Hematopoietic multipotent progenitor cell treated with erythropoietin and hydrocortisone succinate and interleukin-3 and kit ligand, for 8 days (in vitro differentiated cells): ENCODE measurements at regions not wholly inside any gene's neighbourhood (a gene's known extent, or its start where the extent isn't known, plus 50 kb on each side); places are given as distances from the start of the nearest gene placed in this dataset.

Experiments used
- DNase-seq: peaks from one replicate; pipeline ENCODE4 v3.0.0-alpha.2; 2015

- no peak for DNase-seq
Measured at GRCh38 chr7:115883629-115884028, 146.9 kb downstream of the TFEC start.

GRCh38 chr7:115881476-115881875 lies 149.1 kb downstream of the TFEC start:
- no peak for DNase-seq

GRCh38 chr7:115879171-115879570 lies 151.4 kb downstream of the TFEC start:
- no peak for DNase-seq

- DNase-seq = no peak
Measured at GRCh38 chr7:115869801-115870200, 160.8 kb downstream of the TFEC start.

GRCh38 chr7:115869190-115869589 lies 161.4 kb downstream of the TFEC start:
- DNase-seq = no peak

- no peak for DNase-seq
Measured at GRCh38 chr7:115868369-115868768, 162.2 kb downstream of the TFEC start.

DNA sequence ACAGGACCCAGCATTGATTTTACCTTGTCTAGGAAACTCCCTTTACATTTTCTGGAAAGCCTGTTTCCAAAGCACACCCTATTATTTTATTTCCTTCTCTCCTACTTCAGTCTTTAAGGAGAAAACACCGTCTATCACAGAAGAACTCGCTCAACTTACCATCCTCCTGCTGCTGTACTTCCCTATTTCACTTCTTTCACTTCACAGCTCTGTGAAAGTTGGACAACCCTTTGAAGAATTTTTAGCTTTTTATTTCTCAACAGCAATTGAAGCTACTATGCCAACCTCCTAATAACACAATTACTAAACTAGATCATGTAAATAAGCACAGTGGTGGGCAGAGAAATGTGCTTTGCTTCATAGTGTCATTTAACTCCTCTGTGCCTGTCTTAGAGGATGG lies 166.5 kb downstream of the TFEC start:
- DNase-seq = no peak

DNA sequence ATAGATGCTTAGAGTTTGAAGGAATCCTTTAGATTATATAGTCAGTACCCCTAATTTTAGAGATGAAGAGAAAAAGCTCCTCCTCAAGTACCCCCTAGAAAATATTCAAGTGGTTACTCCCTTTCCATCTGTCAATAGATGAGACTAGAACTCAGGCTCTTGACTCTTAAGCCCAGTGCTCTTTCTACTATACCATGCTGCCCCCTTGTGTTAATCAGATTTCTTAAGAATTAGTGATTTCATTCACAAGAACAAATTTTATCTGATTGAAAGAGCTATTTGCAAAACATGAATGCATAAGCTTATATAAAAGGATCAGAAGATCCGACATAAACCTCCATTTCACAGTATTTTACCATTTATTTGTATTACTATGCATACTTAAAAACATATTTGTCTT lies 179.3 kb downstream of the TFEC start:
- DNase-seq = peak; percentile 57

DNA sequence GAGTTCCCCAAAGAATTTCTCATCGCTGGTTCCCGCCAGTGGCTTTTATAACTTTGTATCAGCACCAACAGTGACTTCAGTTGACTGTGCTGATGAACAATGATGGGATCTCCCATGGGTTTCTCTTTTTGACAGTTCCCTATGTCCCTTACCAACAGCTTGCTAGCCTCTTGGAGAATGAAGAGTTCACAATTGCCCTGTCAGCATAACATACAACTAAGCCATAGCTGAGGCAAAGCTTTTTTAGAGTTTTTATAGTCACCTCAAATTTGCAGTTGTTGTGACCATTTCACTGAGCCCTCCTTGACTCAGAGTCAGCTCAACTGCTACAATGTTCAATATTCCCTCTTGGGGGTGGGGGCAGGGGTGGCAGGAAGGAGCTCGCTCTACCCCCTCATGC lies 179.8 kb downstream of the TFEC start:
- DNase-seq = no peak

GRCh38 chr7:115844857-115845256 lies 185.7 kb downstream of the TFEC start:
- no peak for DNase-seq

DNA sequence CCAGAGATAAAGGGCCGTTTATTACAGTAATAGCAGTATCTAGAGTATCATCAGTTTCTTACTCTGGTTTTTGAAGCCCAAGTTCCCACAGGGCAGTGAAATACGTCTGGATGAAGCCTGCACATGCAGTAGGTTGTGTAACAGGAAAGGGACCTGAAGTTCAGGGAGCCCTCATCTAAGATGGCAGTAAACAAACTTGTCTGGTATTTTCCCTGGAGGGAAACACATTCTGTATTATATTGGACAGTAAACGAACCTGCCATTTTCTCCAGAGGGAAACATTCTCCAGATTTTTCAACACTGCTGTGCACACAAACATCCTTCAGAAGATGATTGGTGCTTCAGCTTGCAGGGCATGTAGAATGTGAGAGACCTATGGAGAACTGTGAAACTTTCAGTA lies 189.9 kb downstream of the TFEC start:
- DNase-seq = no peak

DNA sequence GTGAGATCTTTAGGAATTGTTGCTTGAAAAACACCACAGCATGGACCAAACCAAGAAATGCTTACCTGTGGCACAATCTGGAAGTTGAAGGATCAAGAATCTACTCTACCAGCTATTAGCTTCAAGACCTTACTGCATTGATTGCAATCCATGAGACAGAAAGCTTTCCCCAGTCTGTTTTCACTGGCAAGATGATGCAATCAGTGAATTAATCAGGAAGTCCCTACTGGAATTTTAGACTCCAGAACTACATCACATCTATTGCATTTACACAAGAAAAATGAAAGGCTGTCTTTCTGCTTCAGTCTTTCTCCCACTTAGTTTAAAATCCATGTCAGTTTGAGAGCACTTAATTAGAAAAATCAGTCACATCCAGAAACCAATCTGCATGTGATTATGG lies 191.7 kb downstream of the TFEC start:
- DNase-seq = no peak

- no peak for DNase-seq
Measured at GRCh38 chr7:115831371-115831770, 199.2 kb downstream of the TFEC start.

GRCh38 chr7:115827305-115828045 lies 203.1 kb downstream of the TFEC start:
- no peak for DNase-seq

DNA sequence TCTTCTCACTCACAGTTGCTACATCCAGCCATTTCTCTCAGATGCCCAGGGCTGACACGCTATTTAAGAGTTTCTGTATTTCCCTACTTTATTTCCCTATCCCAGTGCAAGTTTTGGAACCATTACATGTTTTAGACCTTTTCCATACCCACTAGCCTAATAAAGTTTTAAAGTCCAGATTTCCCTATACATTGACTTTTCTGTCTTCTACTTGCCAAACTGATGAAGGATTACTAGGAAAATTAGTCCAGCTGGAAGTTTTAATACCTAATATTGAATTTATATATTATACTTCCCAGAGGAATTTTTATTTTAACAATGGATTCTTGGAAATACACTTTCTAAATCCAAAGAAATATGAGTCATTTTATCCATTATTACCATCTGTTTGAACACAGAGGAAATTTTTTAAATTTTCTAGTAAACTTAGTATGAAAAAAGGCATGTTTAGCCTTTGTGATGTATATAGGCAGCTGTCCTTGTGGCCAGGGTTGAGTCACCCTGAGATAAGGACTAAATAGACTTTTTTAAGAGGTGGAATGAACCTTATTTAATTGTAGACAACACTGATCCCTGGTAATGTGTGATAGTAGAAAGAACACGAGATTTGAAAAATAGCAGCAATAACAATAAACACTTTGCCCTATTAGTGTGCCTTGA lies 205.0 kb downstream of the TFEC start:
- DNase-seq = no peak

DNA sequence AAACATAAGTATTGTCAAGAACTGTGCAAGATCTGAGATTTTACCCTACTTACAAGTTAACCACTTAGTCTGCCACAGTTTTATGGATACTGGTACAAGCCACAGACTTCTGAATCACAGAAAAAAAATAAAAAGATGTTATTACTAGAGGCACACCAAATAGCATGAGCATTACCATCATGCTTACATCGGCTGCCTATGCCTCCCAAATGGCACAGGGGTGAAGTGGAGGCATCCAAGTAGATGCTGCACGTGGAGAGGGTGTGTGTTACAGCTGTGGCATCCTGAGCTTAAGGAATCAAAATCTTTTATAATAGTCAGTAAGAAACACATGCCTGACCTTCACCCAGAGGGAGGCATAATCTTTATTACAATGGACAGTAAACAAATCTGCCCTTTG lies 207.8 kb downstream of the TFEC start:
- DNase-seq = no peak

DNA sequence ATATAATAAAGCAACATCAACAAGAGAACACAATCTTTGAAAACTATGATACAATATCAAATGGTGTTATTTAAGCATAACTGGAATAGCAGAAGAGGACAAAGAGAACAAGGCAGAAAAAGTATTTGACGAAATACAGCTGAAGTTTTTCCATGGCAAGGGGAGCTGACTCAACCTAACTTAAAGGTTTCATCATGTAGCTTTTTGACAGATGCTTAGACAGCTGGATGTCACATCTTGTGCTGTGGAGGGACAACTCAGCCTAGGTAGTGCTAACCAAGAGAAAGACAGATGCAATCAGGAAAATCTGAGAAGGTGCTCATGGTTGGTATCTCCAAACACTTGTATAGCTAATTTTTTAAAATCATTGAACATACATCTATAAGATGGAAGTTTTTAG lies 208.2 kb downstream of the TFEC start:
- DNase-seq = no peak

GRCh38 chr7:115816318-115816974 lies 214.1 kb downstream of the TFEC start:
- no peak for DNase-seq

- no peak for DNase-seq
Measured at GRCh38 chr7:115812794-115813193, 217.8 kb downstream of the TFEC start.

DNA sequence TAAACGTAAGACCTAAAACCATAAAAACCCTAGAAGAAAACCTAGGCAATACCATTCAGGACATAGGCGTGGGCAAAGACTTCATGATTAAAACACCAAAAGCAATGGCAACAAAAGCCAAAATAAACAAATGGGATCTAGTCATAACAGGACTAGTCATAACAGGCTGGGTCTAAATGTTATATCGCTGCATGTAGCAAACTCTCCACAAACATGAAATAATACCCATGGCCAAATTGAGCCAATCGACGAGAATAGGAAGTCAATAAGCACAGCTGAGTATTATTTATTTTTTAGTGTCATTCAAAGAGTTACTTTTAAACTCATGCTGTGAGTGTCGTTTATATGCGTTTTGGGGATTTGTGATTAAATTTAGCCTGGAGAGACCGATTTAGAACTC lies 225.1 kb downstream of the TFEC start:
- DNase-seq = no peak

DNA sequence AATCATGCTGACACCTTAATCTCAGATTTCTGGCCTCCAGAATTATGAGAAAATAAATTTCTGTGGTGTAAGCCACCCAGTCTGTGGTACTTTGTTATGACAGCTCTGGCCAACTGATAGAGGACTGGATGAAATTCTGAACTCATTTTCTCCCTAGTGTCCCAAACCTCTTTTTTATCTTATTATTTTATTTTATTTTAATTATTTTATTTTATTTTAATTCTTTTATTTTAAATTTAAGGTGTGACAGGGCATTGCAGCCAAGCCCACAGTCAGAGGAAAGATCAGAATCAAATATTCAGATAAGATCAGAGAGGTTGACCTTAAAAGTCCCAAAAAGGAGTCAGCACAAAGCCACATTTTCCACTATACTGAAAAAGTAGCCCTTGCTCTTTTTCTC lies 228.1 kb downstream of the TFEC start:
- no peak for DNase-seq

- no peak for DNase-seq
Measured at GRCh38 chr7:115799430-115799829, 231.1 kb downstream of the TFEC start.

DNA sequence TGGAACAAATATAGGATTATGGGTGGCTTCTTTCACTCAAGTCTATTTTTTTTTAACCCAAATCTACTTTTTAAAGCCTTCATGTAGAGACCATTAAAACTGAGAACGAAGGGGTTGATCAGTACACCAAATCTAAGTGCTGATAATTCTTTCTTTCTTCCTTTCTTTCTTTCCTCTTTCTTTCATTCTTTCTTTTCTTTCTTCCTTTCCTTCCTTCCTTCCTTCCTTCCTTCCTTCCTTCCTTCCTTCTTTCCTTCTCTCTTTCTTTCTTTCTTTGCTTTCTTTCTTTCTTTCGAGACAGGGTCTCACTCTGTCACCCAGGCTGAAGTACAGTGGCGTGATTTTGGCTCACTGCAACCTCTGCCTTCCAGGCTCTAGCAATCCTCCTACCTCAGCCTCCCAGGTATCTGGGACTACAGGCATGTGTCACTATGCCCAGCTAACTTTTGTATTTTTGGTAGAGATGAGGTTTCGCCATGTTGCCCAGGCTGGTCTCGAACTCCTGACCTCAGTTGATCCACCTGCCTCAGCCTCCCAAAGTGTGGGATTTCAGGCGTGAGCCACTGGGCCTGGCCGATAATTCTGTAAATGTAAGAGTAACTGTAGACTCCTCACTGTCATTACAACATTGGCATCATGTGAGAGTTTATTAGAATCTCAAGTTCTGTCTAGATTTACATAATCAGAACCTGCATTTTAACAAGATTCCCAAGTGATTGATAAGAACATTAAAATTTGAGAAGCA lies 236.4 kb downstream of the TFEC start:
- no peak for DNase-seq

DNA sequence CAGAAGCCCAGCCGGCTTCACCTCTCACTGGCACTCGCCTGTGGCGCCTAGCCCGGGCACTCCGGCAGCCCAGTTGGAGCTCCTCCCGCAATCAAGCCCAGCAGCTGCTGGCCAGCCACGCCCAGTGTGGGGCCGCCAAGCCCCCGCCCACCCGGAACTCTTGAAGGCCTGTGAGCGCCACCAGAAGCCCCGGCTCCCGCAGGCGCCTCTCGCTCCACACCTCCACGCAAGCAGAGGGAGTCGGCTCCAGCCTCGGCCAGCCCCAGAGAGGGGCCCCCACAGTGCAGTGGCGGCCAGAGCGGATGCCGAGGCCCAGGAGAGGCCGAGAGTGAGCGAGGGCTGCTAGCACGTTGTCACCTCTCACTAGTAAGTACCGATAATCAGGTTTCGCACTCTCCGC lies 240.7 kb downstream of the TFEC start:
- no peak for DNase-seq
